Transverse colon (tissue), 3 donors: ENCODE measurements at regions not wholly inside any gene's neighbourhood (a gene's known extent, or its start where the extent isn't known, plus 50 kb on each side); places are given as distances from the start of the nearest gene placed in this dataset.

ENCODE experiments used
- EP300 ChIP-seq: sonication (generic); formaldehyde crosslinking; IDR thresholded peaks from one replicate; pipeline ENCODE4 v1.6.1; 2017; ENCODE audit warnings: antibody characterized with exemption, low read depth
- POLR2A ChIP-seq: fragments of 450-650 bp; IDR thresholded peaks from one replicate; pipeline ENCODE4 v1.6.1; 2016; ENCODE audit warnings: antibody characterized with exemption, mild to moderate bottlenecking, moderate library complexity
- TF ChIP-seq, protein P1 (sequence below), 5 experiments: fragments of 200-600 bp in 3 of 5; fragments of 450-650 bp in 2 of 5; sonication (generic) in 3 of 5; IDR thresholded peaks; 1 replicate in 2 of 5; 2 replicates in 3 of 5; pipeline ENCODE4 v1.5.1; 2016 to 2017; ENCODE audit warnings: antibody characterized with exemption in 5 of 5, inconsistent platforms in 3 of 5, mild to moderate bottlenecking in 2 of 5, moderate library complexity in 1 of 5

GRCh38 chr14:101069666-101070362, 166.3 kb upstream of the RTL1 start:
- TF ChIP-seq, protein P1, sequence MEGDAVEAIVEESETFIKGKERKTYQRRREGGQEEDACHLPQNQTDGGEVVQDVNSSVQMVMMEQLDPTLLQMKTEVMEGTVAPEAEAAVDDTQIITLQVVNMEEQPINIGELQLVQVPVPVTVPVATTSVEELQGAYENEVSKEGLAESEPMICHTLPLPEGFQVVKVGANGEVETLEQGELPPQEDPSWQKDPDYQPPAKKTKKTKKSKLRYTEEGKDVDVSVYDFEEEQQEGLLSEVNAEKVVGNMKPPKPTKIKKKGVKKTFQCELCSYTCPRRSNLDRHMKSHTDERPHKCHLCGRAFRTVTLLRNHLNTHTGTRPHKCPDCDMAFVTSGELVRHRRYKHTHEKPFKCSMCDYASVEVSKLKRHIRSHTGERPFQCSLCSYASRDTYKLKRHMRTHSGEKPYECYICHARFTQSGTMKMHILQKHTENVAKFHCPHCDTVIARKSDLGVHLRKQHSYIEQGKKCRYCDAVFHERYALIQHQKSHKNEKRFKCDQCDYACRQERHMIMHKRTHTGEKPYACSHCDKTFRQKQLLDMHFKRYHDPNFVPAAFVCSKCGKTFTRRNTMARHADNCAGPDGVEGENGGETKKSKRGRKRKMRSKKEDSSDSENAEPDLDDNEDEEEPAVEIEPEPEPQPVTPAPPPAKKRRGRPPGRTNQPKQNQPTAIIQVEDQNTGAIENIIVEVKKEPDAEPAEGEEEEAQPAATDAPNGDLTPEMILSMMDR (IDR thresholded peaks at IDR 0.05) = no peak
- TF ChIP-seq POLR2A = no peak
- no peak for TF ChIP-seq EP300
